ENCODE measurements at regions not wholly inside any gene's neighbourhood (a gene's known extent, or its start where the extent isn't known, plus 50 kb on each side); places are given as distances from the start of the nearest gene placed in this dataset.
A peak's percentile ranks its signal among the peaks of the same experiment; 100 is the strongest.

GRCh38 chr1:190752131-190752530 lies 274.5 kb upstream of the BRINP3 start:
- CTCF ChIA-PET, result no interaction called here
- no peak for TF ChIP-seq CTCF (IDR thresholded peaks at IDR 0.05; ENCODE audit: unreplicated experiment)
- Mint-ChIP-seq H3K4me3 (ENCODE audit: low read depth, unreplicated experiment) (no peak overlapping the region), H3K36me3 (ENCODE audit: insufficient read depth, unreplicated experiment) (no peaks in the 10 kb centered on the region), H3K9me3 (ENCODE audit: low read depth, unreplicated experiment) (no peaks in the 10 kb centered on the region), H3K27me3 (ENCODE audit: unreplicated experiment) (no peaks in the 10 kb centered on the region), H3K27ac (ENCODE audit: unreplicated experiment) (no peak overlapping the region), H3K4me1 (ENCODE audit: low read depth, unreplicated experiment) (peaks cover 9% of the 10 kb centered on the region)
- no TSS peak for BruUV-seq (replicated peaks)
- intact Hi-C loops (cut with micrococcal nuclease; ENCODE audit: unreplicated experiment), result loop anchor here (10.0 kb wide), 1 partner anchor 373 kb away; no protein-coding TSS in a partner anchor
- no peak for DNase-seq

- intact Hi-C loops (cut with micrococcal nuclease; ENCODE audit: unreplicated experiment), result loop anchor here (10.0 kb wide), 1 partner anchor 370 kb away; no protein-coding TSS in a partner anchor
- Mint-ChIP-seq H3K9me3 (ENCODE audit: low read depth, unreplicated experiment) (no peaks in the 10 kb centered on the region), H3K4me1 (ENCODE audit: low read depth, unreplicated experiment) (peaks cover 9% of the 10 kb centered on the region), H3K4me3 (ENCODE audit: low read depth, unreplicated experiment) (no peak overlapping the region), H3K36me3 (ENCODE audit: insufficient read depth, unreplicated experiment) (no peaks in the 10 kb centered on the region), H3K27me3 (ENCODE audit: unreplicated experiment) (no peaks in the 10 kb centered on the region), H3K27ac (ENCODE audit: unreplicated experiment) (no peak overlapping the region)
- CTCF ChIA-PET, result no interaction called here
- no peak for DNase-seq
- BruUV-seq (replicated peaks), result no TSS peak
- TF ChIP-seq CTCF (IDR thresholded peaks at IDR 0.05; ENCODE audit: unreplicated experiment), result peak; percentile 29
These were observed 277.0 kb upstream of the BRINP3 start for GRCh38 chr1:190754666-190755065.

- DNase-seq, result no peak
- H3K36me3 Mint-ChIP-seq (ENCODE audit: insufficient read depth, unreplicated experiment), result no peaks in the 10 kb centered on the region
- H3K27ac Mint-ChIP-seq (ENCODE audit: unreplicated experiment), result no peak overlapping the region
- H3K27me3 Mint-ChIP-seq (ENCODE audit: unreplicated experiment), result no peaks in the 10 kb centered on the region
- no TSS peak for BruUV-seq (replicated peaks)
- no peak for TF ChIP-seq CTCF (IDR thresholded peaks at IDR 0.05; ENCODE audit: unreplicated experiment)
- intact Hi-C loops (cut with micrococcal nuclease; ENCODE audit: unreplicated experiment), result loop anchor here (10.0 kb wide), 1 partner anchor 365 kb away; no protein-coding TSS in a partner anchor
- H3K4me3 Mint-ChIP-seq (ENCODE audit: low read depth, unreplicated experiment), result no peak overlapping the region
- CTCF ChIA-PET, result no interaction called here
- no peaks in the 10 kb centered on the region for H3K9me3 Mint-ChIP-seq (ENCODE audit: low read depth, unreplicated experiment)
- peaks cover 9% of the 10 kb centered on the region for H3K4me1 Mint-ChIP-seq (ENCODE audit: low read depth, unreplicated experiment)
These were observed 282.1 kb upstream of the BRINP3 start for GRCh38 chr1:190759807-190760206.

GRCh38 chr1:190762325-190762724 lies 284.7 kb upstream of the BRINP3 start:
- intact Hi-C loops (cut with micrococcal nuclease; ENCODE audit: unreplicated experiment), result no loop called here
- no TSS peak for BruUV-seq (replicated peaks)
- Mint-ChIP-seq H3K4me3 (ENCODE audit: low read depth, unreplicated experiment) (no peak overlapping the region), H3K9me3 (ENCODE audit: low read depth, unreplicated experiment) (no peaks in the 10 kb centered on the region), H3K4me1 (ENCODE audit: low read depth, unreplicated experiment) (no peaks in the 10 kb centered on the region), H3K27me3 (ENCODE audit: unreplicated experiment) (no peaks in the 10 kb centered on the region), H3K36me3 (ENCODE audit: insufficient read depth, unreplicated experiment) (no peaks in the 10 kb centered on the region), H3K27ac (ENCODE audit: unreplicated experiment) (no peak overlapping the region)
- no peak for DNase-seq
- no peak for TF ChIP-seq CTCF (IDR thresholded peaks at IDR 0.05; ENCODE audit: unreplicated experiment)
- CTCF ChIA-PET, result no interaction called here

Data from Calu3 (cell line).